PFSK-1 (cell line): ENCODE measurements at regions not wholly inside any gene's neighbourhood (a gene's known extent, or its start where the extent isn't known, plus 50 kb on each side); places are given as distances from the start of the nearest gene placed in this dataset.

Experiments used
- POLR2AphosphoS5 ChIP-seq: IDR thresholded peaks from 2 replicates; pipeline ENCODE4 v1.6.1; 2012; ENCODE audit warnings: low read depth, mild to moderate bottlenecking, control low read depth, low read length, moderate library complexity
- TAF1 ChIP-seq: IDR thresholded peaks from 2 replicates; pipeline ENCODE4 v1.6.1; 2012; ENCODE audit warnings: low read length, control low read depth, borderline replicate concordance; ENCODE audit not compliant: insufficient read depth

DNA sequence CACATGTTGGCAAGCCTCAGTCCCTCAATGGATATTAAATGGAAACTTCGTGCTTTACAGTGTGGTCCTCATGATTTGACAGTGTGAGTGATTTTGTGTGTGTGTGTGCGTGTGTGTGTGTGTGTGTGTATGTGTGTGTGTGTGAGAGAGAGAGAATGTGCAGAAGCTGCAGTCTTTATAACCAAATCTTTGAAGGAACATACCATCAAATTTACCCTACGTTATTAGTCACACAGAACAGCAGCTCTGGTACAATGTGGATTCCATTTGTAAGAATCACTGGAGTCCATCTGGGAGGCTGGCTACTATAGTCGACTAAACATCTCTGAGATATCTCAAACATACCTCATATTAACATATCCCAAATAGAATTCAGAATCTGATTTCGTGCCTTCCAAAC is 928.0 kb upstream of the POT1 start:
- no peak for TF ChIP-seq POLR2AphosphoS5
- no peak for TF ChIP-seq TAF1
